T follicular helper cell (primary cell): ENCODE measurements at regions not wholly inside any gene's neighbourhood (a gene's known extent, or its start where the extent isn't known, plus 50 kb on each side); places are given as distances from the start of the nearest gene placed in this dataset.

Source experiments
- DNase-seq: peaks from one replicate; pipeline ENCODE4 v3.0.0-alpha.2; 2020; ENCODE audit warnings: low read depth

DNA sequence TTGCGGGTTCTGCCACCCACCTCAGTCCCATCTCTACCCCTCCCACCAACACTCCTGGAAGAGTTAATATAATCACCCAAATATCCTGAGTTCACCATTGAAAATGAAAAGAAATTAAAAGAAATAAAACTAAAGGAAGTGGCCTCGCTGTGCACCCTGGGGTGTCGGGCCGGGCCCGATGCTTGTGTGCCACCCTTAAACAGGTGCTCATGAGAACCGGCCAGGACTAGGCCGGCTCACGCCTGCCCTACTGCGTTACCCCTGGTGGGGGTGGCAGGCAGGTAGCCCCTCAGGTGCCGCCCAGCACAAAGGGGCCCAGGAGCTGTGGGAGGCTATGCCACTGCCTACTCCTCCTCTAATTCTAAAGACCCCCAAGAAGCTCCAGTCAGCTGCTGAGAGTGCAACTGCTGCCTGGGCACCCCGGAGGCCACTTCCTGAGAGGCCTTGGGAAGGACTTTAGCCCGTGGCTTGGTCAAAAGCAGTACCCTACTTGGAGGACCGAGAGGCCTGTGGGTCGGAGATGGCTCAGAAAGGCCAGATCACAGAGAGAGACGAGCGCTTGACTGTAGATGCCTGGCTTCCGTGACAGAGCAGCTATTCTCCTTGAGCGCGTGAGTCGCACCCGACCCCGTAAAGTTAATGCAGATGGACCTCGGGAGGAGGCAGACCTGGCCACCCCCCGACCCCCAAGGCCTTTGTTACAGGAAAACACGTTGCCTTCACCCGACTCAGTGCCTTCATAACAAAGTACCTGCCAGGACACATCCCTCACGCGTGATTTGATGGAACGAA lies 51.0 kb upstream of the PPP2R2D start:
- DNase-seq: no peak

DNA sequence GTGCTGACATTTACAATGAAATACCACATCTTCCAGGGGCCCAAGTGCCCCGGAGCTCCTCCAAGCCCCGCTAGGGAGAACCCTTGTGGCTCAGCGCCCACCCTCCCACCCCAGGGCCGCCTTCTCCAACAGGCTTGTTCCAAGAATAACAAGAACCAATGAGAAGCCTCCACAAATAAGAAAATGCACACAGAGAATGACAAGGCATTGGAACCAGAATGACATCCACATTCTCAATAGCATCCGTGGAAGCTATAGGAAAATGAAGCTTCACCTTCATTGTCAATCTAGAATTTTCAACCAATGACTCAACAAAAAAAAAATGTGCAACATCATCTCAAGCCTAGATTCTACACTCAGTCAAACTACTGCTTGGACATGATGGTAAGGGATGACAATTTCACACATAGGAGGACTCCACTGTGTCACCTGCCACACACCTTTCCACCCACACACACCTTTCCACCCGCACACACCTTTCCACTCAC lies 50.4 kb upstream of the PPP2R2D start:
- DNase-seq: no peak
